PC-9 (cell line): ENCODE measurements at regions not wholly inside any gene's neighbourhood (a gene's known extent, or its start where the extent isn't known, plus 50 kb on each side); places are given as distances from the start of the nearest gene placed in this dataset.

Experiments used
- BruUV-seq: library from RNA; stranded (reverse); fragments of 400-500 nt; replicated peaks from 2 replicates; lab custom pipeline; 2021; lab: Mats Ljungman, UMichigan
- CTCF ChIA-PET: fragments of 300-600 bp; sonication (Branson Sonifier 250); formaldehyde crosslinking; loops from one replicate; lab custom pipeline; 2022; ENCODE audit warnings: antibody characterized with exemption; lab: Charles Lee
- POLR2A ChIA-PET: fragments of 300-600 bp; sonication (Branson Sonifier 250); formaldehyde crosslinking; loops from one replicate; lab custom pipeline; 2022; ENCODE audit warnings: antibody characterized with exemption; ENCODE audit not compliant: unreplicated experiment; lab: Charles Lee
- DNase-seq, 2 experiments: peaks; one replicate each; pipeline versions ENCODE4 v3.0.0 to v3.0.0-alpha.2; 2015 to 2022; ENCODE audit warnings: mixed read lengths in 1 of 2
- H2AFZ ChIP-seq: fragments of 200-600 bp; sonication (generic); 2 replicates; pipeline ENCODE4 v1.8.1; 2017; ENCODE audit warnings: antibody characterized with exemption
- H3F3A ChIP-seq: fragments of 200-600 bp; sonication (generic); 2 replicates; pipeline ENCODE4 v1.8.1; 2017; ENCODE audit warnings: antibody characterized with exemption, mild to moderate bottlenecking, low read depth; ENCODE audit not compliant: insufficient read depth
- H3K27ac ChIP-seq: fragments of 200-600 bp; sonication (generic); 2 replicates; pipeline ENCODE4 v1.6.1; 2016; ENCODE audit warnings: mixed run types
- H3K27me3 ChIP-seq: fragments of 200-600 bp; sonication (generic); 2 replicates; pipeline ENCODE4 v1.6.1; 2016; ENCODE audit warnings: low read depth, mixed run types; ENCODE audit not compliant: insufficient read depth
- H3K36me3 ChIP-seq: fragments of 200-600 bp; sonication (generic); 2 replicates; pipeline ENCODE4 v1.6.1; 2016; ENCODE audit warnings: low read depth, mixed run types
- H3K4me1 ChIP-seq: fragments of 200-600 bp; sonication (generic); replicated peaks from 2 replicates; pipeline ENCODE4 v1.6.1; 2016; ENCODE audit warnings: mixed run types; ENCODE audit not compliant: insufficient read depth
- H3K4me2 ChIP-seq: fragments of 200-600 bp; sonication (generic); 2 replicates; pipeline ENCODE4 v1.6.1; 2017; ENCODE audit warnings: mixed run types
- H3K4me3 ChIP-seq: fragments of 200-600 bp; sonication (generic); 2 replicates; pipeline ENCODE4 v1.6.1; 2016; ENCODE audit warnings: mixed run types
- H3K79me2 ChIP-seq: fragments of 200-600 bp; sonication (generic); 2 replicates; pipeline ENCODE4 v1.6.1; 2017; ENCODE audit warnings: low read depth, mixed run types
- H3K9me2 ChIP-seq: fragments of 200-600 bp; sonication (generic); 2 replicates; pipeline ENCODE4 v1.8.1; 2017; ENCODE audit warnings: mild to moderate bottlenecking; ENCODE audit not compliant: insufficient read depth
- H3K9me3 ChIP-seq: fragments of 200-600 bp; sonication (generic); 2 replicates; pipeline ENCODE4 v1.8.1; 2016; ENCODE audit warnings: low read depth; ENCODE audit not compliant: insufficient read depth
- H4K20me1 ChIP-seq: fragments of 200-600 bp; sonication (generic); 2 replicates; pipeline ENCODE4 v1.8.1; 2017; ENCODE audit not compliant: insufficient read depth
- CTCF ChIP-seq: fragments of 200-600 bp; sonication (generic); conservative IDR thresholded peaks from 2 replicates; pipeline ENCODE4 v1.6.1; 2017; ENCODE audit warnings: mixed run types, antibody characterized with exemption, mild to moderate bottlenecking, moderate library complexity
- EZH2 ChIP-seq: fragments of 200-600 bp; sonication (generic); IDR thresholded peaks from 2 replicates; pipeline ENCODE4 v1.8.0; 2017; ENCODE audit warnings: antibody characterized with exemption, low read depth
- intact Hi-C: fragments of 100-400 bp; cut with micrococcal nuclease; formaldehyde crosslinking; loops from one replicate; pipeline ENCODE4 v1.10.0; 2022; ENCODE audit not compliant: unreplicated experiment

- no peaks in the 10 kb centered on the region for H3K4me1 ChIP-seq
- H3K4me3 ChIP-seq, result no peak overlapping the region
- H3K27me3 ChIP-seq, result no peaks in the 10 kb centered on the region
- DNase-seq, result no peak
- no peaks in the 10 kb centered on the region for H4K20me1 ChIP-seq
- H3F3A ChIP-seq, result no peaks in the 10 kb centered on the region
- H2AFZ ChIP-seq, result no peak overlapping the region
- ChIA-PET POLR2A (no interaction called here), CTCF (no interaction called here)
- BruUV-seq, result no TSS peak
- H3K9me3 ChIP-seq, result no peaks in the 10 kb centered on the region
- no peak overlapping the region for H3K4me2 ChIP-seq
- TF ChIP-seq EZH2 (no peak), CTCF (no peak)
- H3K9me2 ChIP-seq, result peaks cover 3% of the 10 kb centered on the region; the same call in 1 of the 2 replicates
- no peaks in the 10 kb centered on the region for H3K79me2 ChIP-seq
- no peak overlapping the region for H3K27ac ChIP-seq
- H3K36me3 ChIP-seq, result no peaks in the 10 kb centered on the region
- intact Hi-C loops, result no loop called here
These were observed 437.9 kb upstream of the PAPPA start for GRCh38 chr9:115715666-115716065.

- Histone ChIP-seq H2AFZ (no peak overlapping the region), H3K27ac (no peak overlapping the region), H4K20me1 (no peaks in the 10 kb centered on the region), H3K9me3 (no peaks in the 10 kb centered on the region), H3K36me3 (no peaks in the 10 kb centered on the region), H3K79me2 (no peaks in the 10 kb centered on the region), H3K4me1 (no peaks in the 10 kb centered on the region), H3K4me3 (no peak overlapping the region), H3K9me2 (no peaks in the 10 kb centered on the region), H3K4me2 (no peak overlapping the region), H3F3A (no peaks in the 10 kb centered on the region), H3K27me3 (no peaks in the 10 kb centered on the region)
- no peak for DNase-seq
- no peak for TF ChIP-seq EZH2
- TF ChIP-seq CTCF, result no peak
- BruUV-seq, result no TSS peak
- intact Hi-C loops, result no loop called here
- CTCF ChIA-PET, result no interaction called here
- POLR2A ChIA-PET, result no interaction called here
These were observed 436.3 kb upstream of the PAPPA start for GRCh38 chr9:115717298-115717697.

- H4K20me1 ChIP-seq, result no peaks in the 10 kb centered on the region
- BruUV-seq, result no TSS peak
- TF ChIP-seq EZH2, result no peak
- TF ChIP-seq CTCF, result no peak
- H3K9me2 ChIP-seq, result no peaks in the 10 kb centered on the region
- H3K4me3 ChIP-seq, result no peak overlapping the region
- no peak overlapping the region for H3K27ac ChIP-seq
- no peaks in the 10 kb centered on the region for H3K36me3 ChIP-seq
- no peaks in the 10 kb centered on the region for H3K4me1 ChIP-seq
- H3K9me3 ChIP-seq, result no peaks in the 10 kb centered on the region
- H2AFZ ChIP-seq, result no peak overlapping the region
- H3K79me2 ChIP-seq, result no peaks in the 10 kb centered on the region
- ChIA-PET CTCF (no interaction called here), POLR2A (no interaction called here)
- no peak for DNase-seq
- H3K4me2 ChIP-seq, result no peak overlapping the region
- H3F3A ChIP-seq, result no peaks in the 10 kb centered on the region
- intact Hi-C loops, result no loop called here
- H3K27me3 ChIP-seq, result no peaks in the 10 kb centered on the region
These were observed 435.8 kb upstream of the PAPPA start for GRCh38 chr9:115717711-115718173.
